ENCODE measurements at regions not wholly inside any gene's neighbourhood (a gene's known extent, or its start where the extent isn't known, plus 50 kb on each side); places are given as distances from the start of the nearest gene placed in this dataset.
"Not testable (repeated sequence)": the region's sequence is repeated elsewhere in the genome, so short reads cannot be mapped to it uniquely, and the experiment has no call there.

GRCh38 chr3:128547368-128547987 is 54.5 kb upstream of the GATA2 start:
- TF ChIP-seq, protein P1, sequence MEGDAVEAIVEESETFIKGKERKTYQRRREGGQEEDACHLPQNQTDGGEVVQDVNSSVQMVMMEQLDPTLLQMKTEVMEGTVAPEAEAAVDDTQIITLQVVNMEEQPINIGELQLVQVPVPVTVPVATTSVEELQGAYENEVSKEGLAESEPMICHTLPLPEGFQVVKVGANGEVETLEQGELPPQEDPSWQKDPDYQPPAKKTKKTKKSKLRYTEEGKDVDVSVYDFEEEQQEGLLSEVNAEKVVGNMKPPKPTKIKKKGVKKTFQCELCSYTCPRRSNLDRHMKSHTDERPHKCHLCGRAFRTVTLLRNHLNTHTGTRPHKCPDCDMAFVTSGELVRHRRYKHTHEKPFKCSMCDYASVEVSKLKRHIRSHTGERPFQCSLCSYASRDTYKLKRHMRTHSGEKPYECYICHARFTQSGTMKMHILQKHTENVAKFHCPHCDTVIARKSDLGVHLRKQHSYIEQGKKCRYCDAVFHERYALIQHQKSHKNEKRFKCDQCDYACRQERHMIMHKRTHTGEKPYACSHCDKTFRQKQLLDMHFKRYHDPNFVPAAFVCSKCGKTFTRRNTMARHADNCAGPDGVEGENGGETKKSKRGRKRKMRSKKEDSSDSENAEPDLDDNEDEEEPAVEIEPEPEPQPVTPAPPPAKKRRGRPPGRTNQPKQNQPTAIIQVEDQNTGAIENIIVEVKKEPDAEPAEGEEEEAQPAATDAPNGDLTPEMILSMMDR (IDR thresholded peaks at IDR 0.05) = no peak
- peaks cover 11 to 12% of the 10 kb centered on the region in 2 donors for H3K27me3 Mint-ChIP-seq (ENCODE audit: low read depth in 2 of 2)
- no peak overlapping the region for H3K27ac ChIP-seq (ENCODE audit: low read length)
- no peaks in the 10 kb centered on the region for H3K27me3 ChIP-seq (ENCODE audit: control insufficient read depth, insufficient read depth, low read length)
- intact Hi-C loops (cut with micrococcal nuclease) = no loop called here
- no peak overlapping the region for H3K4me3 ChIP-seq (ENCODE audit: low read length)
- H3K4me1 ChIP-seq (ENCODE audit: control insufficient read depth, insufficient read depth, low read length) = no peaks in the 10 kb centered on the region
- H3K27ac Mint-ChIP-seq = no peak overlapping the region
- WGBS (ENCODE audit: insufficient coverage) = 85% methylated on average over 9 of the region's 10 CpGs
- no peak for DNase-seq
- no peaks in the 10 kb centered on the region for H3K36me3 ChIP-seq (ENCODE audit: control insufficient read depth, insufficient read depth, low read length)
- peaks cover 5% of the 10 kb centered on the region for H3K9me3 ChIP-seq (ENCODE audit: control insufficient read depth, insufficient read depth, low read length)
- H3K36me3 Mint-ChIP-seq = peaks cover 13% of the 10 kb centered on the region
- ATAC-seq = no peak
- no peaks in the 10 kb centered on the region for H3K4me1 Mint-ChIP-seq
- peaks cover 0 to 5% of the 10 kb centered on the region in 2 donors for H3K9me3 Mint-ChIP-seq
- H3K4me3 Mint-ChIP-seq = no peak overlapping the region

DNA sequence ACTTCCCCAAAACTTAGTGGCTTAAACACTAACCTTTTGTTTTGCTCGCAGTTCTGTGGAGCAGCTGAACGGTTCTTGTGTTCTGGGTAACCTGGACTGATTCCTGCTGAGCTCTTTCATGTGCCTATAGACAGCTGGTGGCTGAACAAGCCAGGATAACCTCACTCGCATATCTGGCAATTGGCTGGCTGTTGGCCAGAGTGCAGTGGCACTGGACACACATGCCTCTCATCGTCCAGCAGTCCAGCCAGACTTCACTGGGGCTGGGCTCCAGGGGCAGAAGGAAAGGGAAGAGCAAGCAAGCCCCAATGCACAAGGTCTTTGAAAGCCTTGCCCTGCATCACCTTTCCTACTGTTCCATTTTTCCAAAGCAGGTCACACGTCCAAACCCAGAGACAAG is 53.6 kb upstream of the GATA2 start:
- no peak overlapping the region for H3K4me3 ChIP-seq (ENCODE audit: low read length)
- peaks cover 5% of the 10 kb centered on the region for H3K9me3 ChIP-seq (ENCODE audit: control insufficient read depth, insufficient read depth, low read length)
- no peaks in the 10 kb centered on the region for H3K4me1 Mint-ChIP-seq
- DNase-seq = no peak
- peaks cover 11 to 13% of the 10 kb centered on the region in 2 donors for H3K27me3 Mint-ChIP-seq (ENCODE audit: low read depth in 2 of 2)
- peaks cover 0 to 5% of the 10 kb centered on the region in 2 donors for H3K9me3 Mint-ChIP-seq
- H3K4me1 ChIP-seq (ENCODE audit: control insufficient read depth, insufficient read depth, low read length) = no peaks in the 10 kb centered on the region
- no peak overlapping the region for H3K4me3 Mint-ChIP-seq
- peaks cover 13% of the 10 kb centered on the region for H3K36me3 Mint-ChIP-seq
- no peaks in the 10 kb centered on the region for H3K36me3 ChIP-seq (ENCODE audit: control insufficient read depth, insufficient read depth, low read length)
- no peak for ATAC-seq
- intact Hi-C loops (cut with micrococcal nuclease) = no loop called here
- WGBS (ENCODE audit: insufficient coverage) = 76% methylated on average over 5 of the region's 5 CpGs
- no peaks in the 10 kb centered on the region for H3K27me3 ChIP-seq (ENCODE audit: control insufficient read depth, insufficient read depth, low read length)
- TF ChIP-seq, protein P1 (IDR thresholded peaks at IDR 0.05) = no peak
- no peak overlapping the region for H3K27ac ChIP-seq (ENCODE audit: low read length)
- no peak overlapping the region for H3K27ac Mint-ChIP-seq

DNA sequence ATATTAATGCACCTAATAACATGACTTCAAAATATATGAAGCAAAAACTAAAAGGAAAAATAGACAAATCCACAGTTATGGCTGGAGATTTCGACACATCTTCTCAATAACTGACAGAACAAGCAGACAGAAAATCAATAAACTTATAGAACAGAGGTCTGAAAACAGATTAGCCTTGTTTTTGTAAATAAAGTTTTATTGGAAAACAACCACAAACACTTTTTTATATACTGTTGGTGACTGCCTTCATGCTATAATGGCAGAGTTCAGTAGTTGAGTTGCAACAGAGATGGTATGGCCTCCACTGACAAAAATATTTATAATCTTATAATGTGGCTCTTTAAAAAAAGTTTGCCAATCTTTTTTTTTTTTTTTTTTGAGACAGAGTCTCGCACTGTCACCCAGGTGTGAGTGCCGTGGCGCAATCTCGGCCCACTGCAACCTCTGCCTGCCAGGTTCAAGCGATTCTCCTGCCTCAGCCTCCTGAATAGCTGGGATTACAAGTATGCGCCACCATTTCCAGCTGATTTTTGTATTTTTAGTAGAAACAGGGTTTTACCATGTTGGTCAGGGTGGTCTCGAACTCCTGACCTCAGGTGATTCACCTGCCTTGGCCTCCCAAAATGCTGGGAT is 52.2 kb upstream of the GATA2 start:
- Histone ChIP-seq H3K27me3 (ENCODE audit: control insufficient read depth, insufficient read depth, low read length) (no peaks in the 10 kb centered on the region), H3K4me1 (ENCODE audit: control insufficient read depth, insufficient read depth, low read length) (no peaks in the 10 kb centered on the region), H3K36me3 (ENCODE audit: control insufficient read depth, insufficient read depth, low read length) (no peaks in the 10 kb centered on the region), H3K4me3 (ENCODE audit: low read length) (no peak overlapping the region), H3K27ac (ENCODE audit: low read length) (no peak overlapping the region), H3K9me3 (ENCODE audit: control insufficient read depth, insufficient read depth, low read length) (peaks cover 5% of the 10 kb centered on the region)
- Mint-ChIP-seq H3K27me3 (ENCODE audit: low read depth in 2 of 2) (peaks cover 13 to 16% of the 10 kb centered on the region in 2 donors), H3K27ac (no peak overlapping the region), H3K4me3 (no peak overlapping the region), H3K36me3 (peaks cover 13% of the 10 kb centered on the region), H3K4me1 (no peaks in the 10 kb centered on the region), H3K9me3 (peaks cover 0 to 5% of the 10 kb centered on the region in 2 donors)
- TF ChIP-seq, protein P1 (IDR thresholded peaks at IDR 0.05) = no peak
- no peak for ATAC-seq
- WGBS (ENCODE audit: insufficient coverage) = 95% methylated on average over 7 of the region's 8 CpGs
- no peak for DNase-seq
- intact Hi-C loops (cut with micrococcal nuclease) = no loop called here

- no peak overlapping the region for H3K27ac ChIP-seq (ENCODE audit: low read length)
- H3K4me1 ChIP-seq (ENCODE audit: control insufficient read depth, insufficient read depth, low read length) = no peaks in the 10 kb centered on the region
- no peaks in the 10 kb centered on the region for H3K4me1 Mint-ChIP-seq
- ATAC-seq (no peak), DNase-seq (no peak)
- intact Hi-C loops (cut with micrococcal nuclease) = no loop called here
- no peak overlapping the region for H3K4me3 ChIP-seq (ENCODE audit: low read length)
- no peak overlapping the region for H3K27ac Mint-ChIP-seq
- H3K9me3 ChIP-seq (ENCODE audit: control insufficient read depth, insufficient read depth, low read length) = peaks cover 5% of the 10 kb centered on the region
- peaks cover 13% of the 10 kb centered on the region for H3K36me3 Mint-ChIP-seq
- no peak overlapping the region for H3K4me3 Mint-ChIP-seq
- TF ChIP-seq, protein P1 (IDR thresholded peaks at IDR 0.05) = no peak
- peaks cover 0 to 5% of the 10 kb centered on the region in 2 donors for H3K9me3 Mint-ChIP-seq
- no peaks in the 10 kb centered on the region for H3K27me3 ChIP-seq (ENCODE audit: control insufficient read depth, insufficient read depth, low read length)
- peaks cover 13 to 18% of the 10 kb centered on the region in 2 donors for H3K27me3 Mint-ChIP-seq (ENCODE audit: low read depth in 2 of 2)
- H3K36me3 ChIP-seq (ENCODE audit: control insufficient read depth, insufficient read depth, low read length) = no peaks in the 10 kb centered on the region
Measured at GRCh38 chr3:128544190-128544589, 51.2 kb upstream of the GATA2 start.

GRCh38 chr3:128543570-128544174 is 50.7 kb upstream of the GATA2 start:
- H3K4me1 ChIP-seq (ENCODE audit: control insufficient read depth, insufficient read depth, low read length); H3K4me3 ChIP-seq (ENCODE audit: low read length); intact Hi-C loops (cut with micrococcal nuclease); H3K4me3 Mint-ChIP-seq; H3K9me3 ChIP-seq (ENCODE audit: control insufficient read depth, insufficient read depth, low read length); H3K27ac ChIP-seq (ENCODE audit: low read length); H3K36me3 ChIP-seq (ENCODE audit: control insufficient read depth, insufficient read depth, low read length); H3K27ac Mint-ChIP-seq; H3K4me1 Mint-ChIP-seq; DNase-seq; H3K9me3 Mint-ChIP-seq; H3K27me3 ChIP-seq (ENCODE audit: control insufficient read depth, insufficient read depth, low read length); ATAC-seq: not testable (repeated sequence)
- WGBS (ENCODE audit: insufficient coverage) = 94% methylated on average over 5 of the region's 6 CpGs
- Mint-ChIP-seq H3K27me3 (ENCODE audit: low read depth in 2 of 2) (peaks cover 13 to 18% of the 10 kb centered on the region in 2 donors), H3K36me3 (peaks cover 13% of the 10 kb centered on the region)
